GM19452 (cell line): ENCODE measurements at regions not wholly inside any gene's neighbourhood (a gene's known extent, or its start where the extent isn't known, plus 50 kb on each side); places are given as distances from the start of the nearest gene placed in this dataset.
"Not testable (repeated sequence)": the region's sequence is repeated elsewhere in the genome, so short reads cannot be mapped to it uniquely, and the experiment has no call there.

Experiments used
- ATAC-seq: cut with Tn5 transposase; IDR thresholded peaks from one replicate; pipeline ENCODE4 v1.9.1; 2021; ENCODE audit not compliant: unreplicated experiment

DNA sequence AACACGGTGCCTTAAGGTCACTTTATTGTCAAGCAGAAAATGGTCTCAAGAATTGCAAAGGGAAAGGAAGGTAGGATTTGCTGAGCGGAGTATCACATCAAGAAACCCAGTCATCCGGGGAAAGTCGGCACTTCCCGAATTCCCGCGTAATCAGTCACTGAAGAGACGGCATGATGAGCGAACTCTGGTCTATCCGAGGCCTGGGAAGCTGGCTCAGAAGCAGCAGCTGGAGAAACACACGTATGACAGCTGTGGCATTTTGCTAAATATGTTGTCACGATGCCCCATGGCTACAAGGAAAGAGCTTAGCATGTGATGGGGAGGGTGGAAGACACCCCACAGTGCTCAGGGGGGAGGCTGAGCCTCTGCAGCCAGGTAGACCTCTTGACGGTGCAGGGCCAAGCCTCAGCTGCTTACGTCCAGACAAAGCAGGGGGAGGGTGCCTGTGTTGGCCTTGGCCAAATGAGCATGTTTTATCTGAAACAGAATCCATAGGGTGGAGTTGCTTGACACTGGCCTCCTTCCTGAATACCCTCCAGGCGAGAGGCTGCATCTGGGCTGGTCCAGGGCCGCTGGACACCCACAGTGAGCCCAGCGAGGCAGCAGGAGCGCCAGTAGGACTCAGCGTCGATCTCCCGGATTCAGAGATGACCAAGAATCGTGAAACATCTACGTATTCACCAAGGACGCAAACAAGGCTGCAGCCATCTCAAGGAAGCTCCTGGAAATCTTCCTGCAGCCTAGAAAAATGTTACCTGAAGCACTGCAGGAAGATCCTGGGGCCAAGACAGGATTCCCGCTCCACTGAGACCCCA, 118.8 kb upstream of the AFDN start:
- ATAC-seq: no peak

DNA sequence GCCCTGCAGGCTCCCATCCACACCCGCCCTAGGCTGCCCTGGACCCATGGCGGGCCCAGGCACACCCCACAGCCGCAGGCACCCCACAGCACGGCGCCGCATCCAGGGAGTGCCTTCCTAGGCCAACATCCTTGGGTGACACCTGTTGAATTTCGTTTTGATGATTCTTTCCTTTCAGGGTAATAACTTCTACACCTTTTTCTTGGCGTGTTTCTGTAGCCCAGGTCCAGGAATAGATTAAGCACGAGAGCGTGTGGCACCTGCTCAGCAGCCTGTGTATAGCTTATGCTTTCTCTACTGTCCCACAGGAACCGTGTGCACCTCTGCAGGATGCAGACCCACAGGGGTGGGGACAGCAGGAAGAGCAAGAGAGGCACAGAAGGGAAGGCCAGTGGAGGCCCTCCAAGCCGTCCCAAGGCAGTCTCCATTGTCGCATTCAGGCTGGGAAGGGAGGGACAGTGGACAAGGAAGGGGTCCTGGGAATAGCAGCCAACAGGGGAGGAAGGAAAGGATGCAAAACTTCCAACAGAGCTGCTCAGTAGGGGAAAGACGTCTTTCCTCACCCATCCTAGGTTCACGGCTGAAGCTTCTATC, 118.1 kb upstream of the AFDN start:
- ATAC-seq: no peak

DNA sequence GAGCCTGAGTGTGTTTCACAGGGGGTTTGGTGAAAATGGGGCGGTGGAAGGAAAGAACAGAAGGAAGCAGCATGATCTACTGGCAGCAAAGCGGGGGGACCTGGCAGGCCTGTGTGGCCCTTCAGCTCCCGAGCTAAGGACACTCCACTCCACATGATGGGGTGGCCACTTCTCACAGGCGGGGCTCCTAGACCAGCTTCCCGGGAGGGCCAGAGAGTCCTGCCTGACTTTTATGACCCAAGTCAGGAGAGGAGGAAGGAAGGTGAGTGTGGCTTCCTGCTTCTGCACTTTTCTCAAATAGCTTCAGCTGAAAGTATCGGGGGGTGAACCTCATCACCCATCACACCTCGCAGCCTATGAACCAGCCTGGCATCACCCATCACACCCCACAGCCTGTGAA, 117.5 kb upstream of the AFDN start:
- ATAC-seq: no peak

DNA sequence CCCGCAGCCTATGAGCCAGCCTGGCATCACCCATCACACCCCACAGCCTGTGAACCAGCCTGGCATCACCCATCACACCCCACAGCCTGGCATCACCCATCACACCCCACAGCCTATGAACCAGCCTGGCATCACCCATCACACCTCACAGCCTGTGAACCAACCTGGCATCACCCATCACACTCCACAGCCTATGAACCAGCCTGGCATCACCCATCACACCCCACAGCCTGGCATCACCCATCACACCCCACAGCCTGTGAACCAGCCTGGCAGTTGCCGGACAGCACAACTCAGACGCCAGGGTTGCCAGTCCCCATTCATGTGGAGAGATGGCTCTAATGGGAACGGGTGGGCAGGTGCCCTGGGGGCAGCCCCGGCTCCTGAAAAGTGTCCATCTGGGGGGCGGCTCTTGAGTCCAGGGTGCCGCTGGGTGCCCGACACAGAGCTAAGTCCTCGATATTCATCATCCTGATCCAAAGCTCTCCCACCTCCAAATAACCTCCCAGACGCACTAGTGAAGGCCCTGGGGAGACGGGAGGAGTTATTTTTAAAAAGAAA, 116.9 kb upstream of the AFDN start:
- ATAC-seq: not testable (repeated sequence)

DNA sequence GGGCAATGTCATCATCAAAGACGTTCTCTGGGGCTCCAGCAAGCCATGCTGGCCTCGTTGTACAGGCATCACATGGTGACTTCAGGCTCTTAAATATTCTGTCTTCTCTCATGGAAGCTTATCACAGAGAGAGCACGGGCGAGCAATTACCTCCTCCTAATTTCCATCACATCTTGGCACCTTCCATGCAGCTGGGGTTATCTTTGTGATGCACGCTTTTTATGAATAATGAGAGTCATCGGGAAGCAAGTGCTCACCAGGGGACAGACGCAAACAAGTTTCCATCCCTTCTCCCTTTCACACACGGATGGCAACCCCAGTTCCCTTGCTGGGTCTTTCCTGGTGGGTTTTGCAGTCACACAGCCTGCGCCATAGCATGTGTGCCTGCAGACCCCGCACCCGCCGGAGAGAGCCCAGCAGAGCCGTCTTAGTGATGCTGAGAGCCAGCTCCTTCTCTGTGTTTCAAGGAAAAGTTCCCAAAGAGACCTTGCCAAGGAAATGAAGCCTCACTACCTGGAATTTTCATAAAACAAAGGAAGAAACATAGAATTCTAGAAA, 116.3 kb upstream of the AFDN start:
- no peak for ATAC-seq

DNA sequence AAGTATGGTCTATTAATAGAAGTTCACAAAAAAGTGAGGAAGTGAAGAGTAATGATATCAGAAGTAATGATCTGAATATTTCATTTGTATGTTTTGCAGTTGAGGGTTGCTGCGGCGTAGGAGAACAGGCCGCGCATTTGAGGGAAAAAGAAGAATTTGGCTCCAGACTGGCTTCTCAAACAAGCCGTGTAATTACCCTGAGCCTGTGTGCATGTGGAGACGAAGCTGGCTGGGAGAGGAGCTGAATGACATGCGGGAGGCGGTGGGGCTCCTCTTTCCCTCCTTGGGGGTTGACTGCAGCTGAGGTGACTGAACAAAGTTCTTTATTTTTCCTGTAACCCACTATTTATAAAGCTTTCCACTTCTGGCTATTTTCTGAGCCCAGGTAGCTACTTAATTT, 115.5 kb upstream of the AFDN start:
- no peak for ATAC-seq

DNA sequence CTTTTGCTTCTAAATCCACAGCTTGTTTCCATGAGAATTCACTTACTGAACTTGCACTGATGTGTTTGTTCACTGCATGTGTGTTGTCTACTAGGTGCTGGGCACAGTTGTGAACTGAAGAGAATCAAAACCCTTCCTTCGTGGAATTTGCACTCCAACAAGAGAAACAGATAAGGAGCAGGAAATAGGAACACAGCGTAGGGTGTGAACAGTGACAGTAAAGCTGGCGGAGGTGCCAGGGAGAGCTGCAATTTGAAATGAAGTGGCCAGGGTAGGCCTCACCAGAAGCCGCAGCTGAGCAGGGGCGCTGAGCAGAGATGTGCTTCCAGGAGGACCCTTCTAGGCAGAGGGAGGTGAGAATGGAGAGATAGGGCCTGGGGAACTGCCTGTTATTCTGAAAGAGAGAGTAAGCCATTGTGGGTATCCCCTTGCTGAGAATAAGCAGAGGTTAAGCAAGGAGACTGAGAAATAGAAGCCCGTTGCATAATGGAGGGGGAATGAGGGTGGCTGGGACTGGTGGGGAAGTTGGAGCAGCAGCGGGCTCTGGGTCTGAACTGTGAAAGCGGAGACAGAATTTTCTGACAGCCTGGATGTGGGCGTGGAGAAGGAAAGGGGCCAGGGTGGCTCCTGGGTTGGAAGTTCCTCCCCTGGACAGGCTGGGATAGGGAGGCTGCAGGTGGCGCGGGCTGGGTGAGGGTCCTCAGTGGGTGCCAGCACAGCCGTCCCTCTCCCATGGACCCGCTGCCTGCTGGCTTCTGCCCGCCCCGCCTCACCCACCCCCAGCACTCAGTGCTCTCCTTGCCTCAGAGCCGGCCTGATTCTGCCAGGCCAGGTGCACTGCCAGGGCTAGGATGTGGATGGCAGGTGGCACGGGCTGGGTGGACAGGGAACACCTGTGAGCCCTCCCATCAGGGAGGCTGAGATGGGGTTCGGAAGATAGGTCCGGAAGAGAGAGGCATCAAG, 114.7 kb upstream of the AFDN start:
- no peak for ATAC-seq

DNA sequence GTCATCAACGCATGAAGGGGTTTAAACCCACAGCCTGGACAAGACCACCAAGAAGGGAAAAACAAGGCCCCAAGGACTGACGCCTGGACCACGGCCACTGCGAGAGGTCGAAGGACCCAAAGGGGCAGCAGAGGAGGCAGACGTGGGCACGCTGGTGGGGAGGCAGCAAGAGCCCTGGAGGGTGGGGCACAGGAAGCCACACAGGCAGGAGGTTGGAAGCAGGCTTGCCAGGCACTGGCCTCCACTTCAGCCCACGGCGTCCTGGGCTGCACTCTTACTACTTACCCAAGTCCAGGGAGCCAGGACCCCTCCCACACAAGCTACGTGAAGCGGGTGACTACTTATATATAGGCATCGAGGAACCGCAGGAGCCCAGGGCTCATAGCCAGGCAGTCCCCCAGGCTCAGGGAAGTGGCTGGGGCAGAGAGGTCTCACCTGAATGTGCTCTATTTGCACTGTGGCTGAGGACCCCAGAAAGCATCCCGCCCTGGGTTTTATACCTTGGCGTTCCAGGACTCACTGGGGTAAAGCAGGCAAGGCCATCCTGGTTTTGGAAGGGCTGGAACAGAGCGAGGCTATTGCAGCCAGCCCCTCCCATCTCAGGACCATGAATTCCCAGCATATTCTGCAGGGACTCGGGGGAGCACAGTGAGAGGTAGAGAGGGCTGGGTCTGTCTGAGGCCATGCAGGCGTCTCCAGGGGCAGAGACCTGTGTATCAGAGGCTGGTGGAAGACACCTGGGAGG, 113.8 kb upstream of the AFDN start:
- ATAC-seq: no peak

DNA sequence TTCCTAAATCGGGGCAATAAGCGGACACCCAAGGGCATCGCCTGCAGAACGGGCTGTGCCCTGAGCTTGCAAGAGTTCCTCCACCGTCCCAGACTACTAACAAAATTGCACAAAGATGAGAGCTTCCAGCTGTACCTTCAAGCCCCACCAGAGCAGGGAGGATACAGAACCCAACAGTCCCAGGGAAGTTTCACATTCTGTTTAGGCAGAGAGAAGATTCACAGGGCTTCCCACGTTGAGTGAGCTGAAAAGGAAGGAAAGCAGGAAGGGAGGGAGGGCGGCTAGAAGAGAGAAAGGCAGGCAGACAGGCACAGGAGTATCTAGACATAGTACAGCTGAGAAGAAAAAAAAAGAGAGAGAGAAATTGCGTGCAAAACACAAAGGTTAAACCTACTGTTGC, 112.6 kb upstream of the AFDN start:
- no peak for ATAC-seq

DNA sequence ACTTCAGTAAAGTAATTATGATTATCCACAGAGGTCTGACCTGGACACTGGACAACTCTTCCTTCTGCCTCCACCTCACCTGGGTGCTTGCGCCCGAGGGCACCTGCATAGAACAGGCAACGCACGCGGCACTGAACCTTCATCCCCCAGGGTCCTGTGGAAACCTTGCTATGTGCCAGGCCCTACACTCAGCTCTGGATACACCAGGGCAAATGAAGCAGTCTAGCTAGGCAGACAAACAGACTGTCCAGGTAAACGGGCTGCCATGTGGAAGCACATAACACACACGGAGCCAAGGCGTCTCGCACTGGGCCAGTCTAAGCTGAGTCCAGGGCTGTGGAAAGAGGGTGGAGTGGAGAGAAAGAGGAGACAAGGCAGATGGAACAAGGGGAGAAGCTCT, 109.3 kb upstream of the AFDN start:
- no peak for ATAC-seq

DNA sequence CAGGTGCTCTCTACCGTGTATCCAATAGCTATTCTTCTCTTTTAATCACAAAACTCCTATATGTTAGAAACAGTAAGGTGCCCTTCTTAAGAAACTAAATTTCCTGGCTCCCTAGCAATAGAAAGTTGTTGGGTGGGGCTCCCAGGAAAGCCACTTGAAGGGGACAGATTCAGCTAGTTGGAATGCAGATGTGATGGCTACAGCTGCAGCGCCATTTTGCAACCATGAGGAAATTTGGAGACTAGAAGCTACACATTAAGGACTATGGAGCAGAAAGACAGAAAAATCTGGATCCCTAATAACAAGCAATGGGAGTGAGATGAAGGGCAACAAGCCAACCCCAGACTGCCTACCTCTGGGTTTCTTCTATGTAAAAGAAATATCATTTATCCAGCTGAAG, 108.8 kb upstream of the AFDN start:
- ATAC-seq: no peak

DNA sequence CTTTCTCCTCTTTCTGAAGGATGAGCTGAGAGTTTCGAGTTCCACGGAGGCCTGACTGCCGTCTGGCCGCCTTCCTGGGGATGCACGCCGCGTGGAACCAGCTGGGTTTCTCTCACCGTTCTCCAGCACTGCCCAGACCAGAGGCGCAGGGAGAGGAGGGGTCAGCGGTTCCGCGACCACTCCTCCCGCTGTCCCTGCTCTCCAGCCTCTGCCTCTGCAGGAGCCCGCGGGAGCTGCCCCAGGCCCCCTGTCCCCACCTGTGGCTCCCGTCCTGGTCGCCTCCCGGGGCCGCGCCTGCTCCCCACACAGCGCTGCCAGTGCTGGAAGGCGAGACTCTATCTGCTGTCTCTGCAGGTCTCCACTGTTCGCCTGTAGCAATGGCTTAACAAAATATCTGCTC, 106.8 kb upstream of the AFDN start:
- ATAC-seq: no peak

DNA sequence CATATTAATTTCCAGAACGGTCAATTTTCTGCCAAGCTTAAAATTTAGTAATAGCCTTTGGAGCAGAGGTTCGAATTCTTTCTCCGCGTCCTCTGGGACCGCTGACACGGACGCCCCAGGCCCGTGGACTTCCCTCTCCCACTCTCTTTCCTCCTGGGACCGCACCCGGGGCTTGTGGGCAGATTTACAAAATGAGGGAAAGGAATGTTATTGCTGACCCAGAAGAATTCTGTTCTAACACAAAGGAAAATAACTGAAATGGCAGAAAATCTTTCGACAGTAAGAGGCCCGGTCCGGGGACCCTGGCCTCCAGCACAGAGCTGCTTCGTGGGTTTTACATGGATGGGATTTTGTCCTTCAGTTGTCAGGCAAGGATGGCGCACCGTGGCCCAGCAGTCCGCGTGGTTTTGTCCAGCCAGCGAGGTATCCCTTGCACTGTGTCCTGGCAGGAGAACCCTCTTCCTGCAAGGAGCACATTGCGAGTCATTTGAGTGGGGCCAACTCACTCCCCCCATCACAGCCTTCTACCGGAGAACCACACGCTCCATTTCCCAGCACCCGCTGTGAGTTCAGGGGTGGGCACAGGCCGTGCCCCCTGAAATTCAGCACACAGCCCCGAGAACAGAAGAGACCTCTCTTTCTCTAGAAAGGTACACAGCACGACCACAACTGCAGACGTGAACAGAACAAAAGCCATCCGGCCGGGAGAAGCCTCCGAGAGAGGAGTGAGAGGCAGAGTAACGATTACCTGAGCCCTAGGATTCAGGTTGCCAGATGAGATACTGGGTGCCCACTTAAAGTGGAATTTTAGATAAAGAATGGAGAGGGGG, 106.0 kb upstream of the AFDN start:
- no peak for ATAC-seq

DNA sequence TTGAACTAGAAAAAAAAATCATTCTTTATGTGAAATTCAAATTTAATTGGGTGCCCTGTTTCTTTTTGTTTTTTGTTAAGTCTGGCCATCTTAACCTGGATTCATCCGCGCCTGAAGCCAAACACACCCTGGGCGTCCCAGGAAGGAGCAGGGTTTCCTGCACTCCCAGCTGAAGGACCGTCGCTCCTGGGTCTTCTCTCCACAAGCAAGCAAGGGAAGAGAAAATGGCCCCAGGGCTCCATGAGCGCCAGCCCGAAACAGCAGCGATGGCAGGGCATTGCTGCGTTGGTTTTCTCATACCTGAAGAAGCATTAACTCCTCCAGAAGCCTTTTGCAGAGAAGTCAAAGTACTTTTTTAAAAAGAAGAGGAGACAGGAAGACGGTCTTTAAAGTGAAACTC, 105.4 kb upstream of the AFDN start:
- no peak for ATAC-seq

DNA sequence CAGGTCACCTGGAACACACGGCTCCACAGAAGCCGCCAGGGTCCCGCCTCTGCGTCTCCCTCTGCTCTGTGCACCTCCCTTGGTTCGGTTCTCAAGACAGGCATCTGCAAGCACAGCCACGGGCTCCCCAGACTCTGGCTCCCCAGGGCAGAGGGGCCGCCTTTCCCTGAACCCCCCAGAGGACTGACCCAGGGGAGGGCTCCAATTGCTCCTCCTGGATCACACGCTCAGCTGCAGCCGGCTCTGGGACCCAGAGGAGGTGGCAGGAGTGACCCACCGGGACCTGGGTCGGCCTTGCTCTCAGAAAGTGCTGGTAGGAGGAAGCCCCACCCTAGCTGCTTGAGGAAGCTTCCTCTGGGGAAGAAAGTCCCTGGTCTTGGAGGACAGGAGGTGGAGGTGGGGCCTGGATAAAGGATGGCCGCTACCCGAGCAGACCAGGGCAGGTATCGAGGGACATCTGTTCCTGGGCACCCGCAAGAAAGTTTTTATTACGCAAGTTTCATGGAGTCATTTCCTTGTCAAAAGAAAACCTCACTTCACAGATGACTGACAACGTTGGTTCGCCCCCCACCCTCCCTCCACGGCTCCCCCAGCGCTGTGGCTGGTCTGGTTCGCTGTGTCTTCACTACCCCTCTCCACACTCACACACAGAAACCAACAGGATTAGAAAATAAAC, 103.9 kb upstream of the AFDN start:
- no peak for ATAC-seq

DNA sequence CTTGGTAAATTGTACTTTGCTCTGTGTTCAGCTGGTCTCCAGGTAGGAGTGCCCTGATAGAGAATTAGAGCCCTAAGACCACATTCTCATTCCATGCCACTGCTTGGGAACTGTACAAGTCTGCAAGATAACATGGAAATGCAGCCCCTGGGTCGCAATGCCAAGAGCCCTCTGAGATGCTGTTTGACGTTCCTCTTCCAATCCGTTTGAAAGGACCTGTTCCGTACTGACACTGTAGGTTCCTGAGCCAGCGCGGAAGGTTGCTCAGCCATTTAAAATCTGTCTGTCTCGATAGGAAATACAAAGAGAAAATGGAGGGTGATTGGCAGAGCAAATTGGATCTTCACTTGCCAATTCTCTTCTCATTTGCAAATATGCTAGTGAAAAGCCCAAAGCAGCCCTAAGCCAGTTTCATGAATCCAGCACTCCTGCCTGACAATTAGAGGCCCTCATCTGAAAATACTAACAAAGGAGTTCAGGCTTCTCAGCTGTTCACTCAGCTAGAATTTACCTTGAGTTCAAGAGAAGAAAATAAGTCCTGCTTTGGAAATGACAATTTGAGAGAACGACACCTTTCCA, 100.6 kb upstream of the AFDN start:
- ATAC-seq: no peak

DNA sequence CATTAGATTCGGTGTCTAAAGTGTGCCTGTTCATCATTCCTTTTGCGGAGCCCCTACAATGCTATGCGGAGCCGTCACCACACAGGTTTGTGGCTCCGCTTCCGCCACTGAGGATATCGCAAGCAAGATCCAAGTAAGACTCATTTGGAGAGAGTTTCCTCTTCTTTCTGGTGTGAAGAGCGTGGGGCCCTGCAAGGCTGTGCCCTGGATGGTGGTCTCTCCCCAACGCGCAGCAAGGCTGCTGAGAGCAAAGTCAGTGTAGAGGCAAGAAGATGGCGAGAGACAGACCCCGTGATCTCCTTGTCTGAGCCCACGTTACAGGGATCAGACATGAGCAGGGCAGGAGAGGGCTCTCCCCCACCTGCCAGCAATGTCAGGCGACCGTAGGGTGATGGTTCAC, 96.3 kb upstream of the AFDN start:
- ATAC-seq: no peak

DNA sequence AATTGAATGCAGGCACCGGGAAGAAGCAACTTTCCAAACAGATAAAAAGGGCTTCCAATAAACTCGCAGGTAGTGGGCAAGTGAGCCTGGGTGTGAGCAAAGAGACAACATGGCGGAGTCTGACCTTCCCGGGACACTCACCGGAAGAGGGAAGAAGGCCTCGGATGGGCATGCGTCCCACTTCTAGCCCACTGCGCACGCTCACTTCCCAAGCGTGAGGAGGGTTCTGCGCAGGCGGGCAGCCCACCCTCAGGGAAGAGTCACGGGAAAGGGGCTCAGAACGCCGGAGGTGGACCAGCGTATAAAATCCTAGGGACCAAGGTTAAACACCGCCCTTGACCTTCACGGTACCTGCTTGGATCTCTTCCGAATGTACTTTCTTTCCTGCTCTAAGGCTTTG, 95.5 kb upstream of the AFDN start:
- ATAC-seq: no peak
